ENCODE measurements at regions not wholly inside any gene's neighbourhood (a gene's known extent, or its start where the extent isn't known, plus 50 kb on each side); places are given as distances from the start of the nearest gene placed in this dataset.
A peak's percentile ranks its signal among the peaks of the same experiment; 100 is the strongest.
"Not testable (repeated sequence)": the region's sequence is repeated elsewhere in the genome, so short reads cannot be mapped to it uniquely, and the experiment has no call there.

- not testable (repeated sequence) for H2BK15ac ChIP-seq (ENCODE audit: low read length); H3K27me3 ChIP-seq (ENCODE audit: control insufficient read depth in 3 of 3, insufficient read depth in 3 of 3, low read depth in 1 of 3, low read length in 3 of 3); H3K79me1 ChIP-seq (ENCODE audit: low read depth, low read length); H2AK5ac ChIP-seq (ENCODE audit: low read depth, low read length); H2BK120ac ChIP-seq (ENCODE audit: low read depth, low read length); H3K4me2 ChIP-seq (ENCODE audit: insufficient read depth, low read length, poor library complexity, severe bottlenecking); H3K9ac ChIP-seq (ENCODE audit: low read depth, low read length, poor library complexity); H3K14ac ChIP-seq (ENCODE audit: low read length); H4K91ac ChIP-seq (ENCODE audit: low read depth, low read length, poor library complexity); H3K18ac ChIP-seq (ENCODE audit: low read length); H3K4me3 ChIP-seq (ENCODE audit: low read length in 2 of 2); H4K8ac ChIP-seq (ENCODE audit: low read depth, low read length); H3K36me3 ChIP-seq (replicated peaks in 1 of 2; ENCODE audit: control insufficient read depth in 2 of 2, insufficient read depth in 2 of 2, low read length in 2 of 2); H3K23ac ChIP-seq (ENCODE audit: low read depth, low read length, poor library complexity); H3K4ac ChIP-seq (ENCODE audit: low read length); H2BK12ac ChIP-seq (ENCODE audit: low read length); H3K27ac ChIP-seq (replicated peaks; ENCODE audit: low read length); H2BK5ac ChIP-seq (ENCODE audit: low read length); H2AFZ ChIP-seq (ENCODE audit: low read length); DNase-seq (ENCODE audit: low spot score); H3K9me3 ChIP-seq (replicated peaks in 1 of 2; ENCODE audit: control insufficient read depth in 2 of 2, insufficient read depth in 1 of 2, low read depth in 1 of 2, low read length in 2 of 2)
- peaks cover 13 to 14% of the 10 kb centered on the region in 2 donors for H3K4me1 ChIP-seq (ENCODE audit: control insufficient read depth in 2 of 2, insufficient read depth in 1 of 2, low read depth in 1 of 2, low read length in 2 of 2)
Measured at GRCh38 chr11:15850335-15850734, 506.0 kb downstream of the SOX6 start.

GRCh38 chr11:15851051-15851498 is 505.3 kb downstream of the SOX6 start:
- H4K8ac ChIP-seq (ENCODE audit: low read depth, low read length) = no peak overlapping the region
- H3K4me2 ChIP-seq (ENCODE audit: insufficient read depth, low read length, poor library complexity, severe bottlenecking) = no peak overlapping the region
- no peak overlapping the region for H3K9ac ChIP-seq (ENCODE audit: low read depth, low read length, poor library complexity)
- peaks cover 9% of the 10 kb centered on the region in 2 donors for H3K4me1 ChIP-seq (ENCODE audit: control insufficient read depth in 2 of 2, insufficient read depth in 1 of 2, low read depth in 1 of 2, low read length in 2 of 2)
- H3K4ac ChIP-seq (ENCODE audit: low read length) = no peak overlapping the region
- H2AFZ ChIP-seq (ENCODE audit: low read length) = peak overlapping the region; percentile 38
- H4K91ac ChIP-seq (ENCODE audit: low read depth, low read length, poor library complexity) = no peak overlapping the region
- DNase-seq (ENCODE audit: low spot score) = no peak
- no peak overlapping the region for H2BK5ac ChIP-seq (ENCODE audit: low read length)
- H3K18ac ChIP-seq (ENCODE audit: low read length) = peak overlapping the region; percentile 39
- no peaks in the 10 kb centered on the region for H3K9me3 ChIP-seq (replicated peaks in 1 of 2; ENCODE audit: control insufficient read depth in 2 of 2, insufficient read depth in 1 of 2, low read depth in 1 of 2, low read length in 2 of 2)
- no CpG with 5 or more reads among the region's 5 CpGs for WGBS, 2 donors (ENCODE audit: extremely low coverage in 2 of 2, insufficient read length in 2 of 2, insufficient replicate concordance in 1 of 2)
- H2BK15ac ChIP-seq (ENCODE audit: low read length) = no peak overlapping the region
- H3K27me3 ChIP-seq (ENCODE audit: control insufficient read depth in 3 of 3, insufficient read depth in 3 of 3, low read depth in 1 of 3, low read length in 3 of 3) = peaks cover 0 to 6% (median 0%) of the 10 kb centered on the region in 3 experiments
- H2BK12ac ChIP-seq (ENCODE audit: low read length) = peak overlapping the region; percentile 31
- H3K14ac ChIP-seq (ENCODE audit: low read length) = no peak overlapping the region
- no peak overlapping the region for H3K27ac ChIP-seq (replicated peaks; ENCODE audit: low read length)
- H3K23ac ChIP-seq (ENCODE audit: low read depth, low read length, poor library complexity) = no peak overlapping the region
- no peaks in the 10 kb centered on the region for H3K36me3 ChIP-seq (replicated peaks in 1 of 2; ENCODE audit: control insufficient read depth in 2 of 2, insufficient read depth in 2 of 2, low read length in 2 of 2)
- no peak overlapping the region for H3K4me3 ChIP-seq (ENCODE audit: low read length in 2 of 2)
- no peak overlapping the region for H2AK5ac ChIP-seq (ENCODE audit: low read depth, low read length)
- H2BK120ac ChIP-seq (ENCODE audit: low read depth, low read length) = no peak overlapping the region
- H3K79me1 ChIP-seq (ENCODE audit: low read depth, low read length) = no peaks in the 10 kb centered on the region

DNA sequence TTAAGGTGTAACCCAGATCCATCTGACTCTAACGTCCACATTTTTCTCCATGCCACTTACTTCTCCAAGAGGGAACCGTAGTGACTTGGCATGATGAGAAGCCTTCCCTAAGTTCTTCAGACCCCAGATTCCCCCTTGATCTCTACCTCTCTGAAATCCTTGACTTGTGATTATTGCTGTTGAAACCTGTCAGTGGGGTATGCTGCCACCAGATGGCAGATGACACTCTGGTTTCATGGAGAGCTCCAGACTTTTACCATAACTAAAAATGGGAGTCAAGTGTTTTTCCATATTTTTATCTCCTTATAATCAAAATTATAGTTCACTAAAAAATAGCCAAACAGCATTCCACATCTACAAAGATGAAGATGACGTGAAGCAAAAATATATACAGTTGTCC is 504.2 kb downstream of the SOX6 start:
- no peak overlapping the region for H2BK120ac ChIP-seq (ENCODE audit: low read depth, low read length)
- H2AK5ac ChIP-seq (ENCODE audit: low read depth, low read length) = no peak overlapping the region
- no peak overlapping the region for H3K4ac ChIP-seq (ENCODE audit: low read length)
- H3K23ac ChIP-seq (ENCODE audit: low read depth, low read length, poor library complexity) = no peak overlapping the region
- H3K4me1 ChIP-seq (ENCODE audit: control insufficient read depth in 2 of 2, insufficient read depth in 1 of 2, low read depth in 1 of 2, low read length in 2 of 2) = peaks cover 9% of the 10 kb centered on the region in 2 donors
- H3K4me3 ChIP-seq (ENCODE audit: low read length in 2 of 2) = no peak overlapping the region
- peaks cover 0 to 13% (median 0%) of the 10 kb centered on the region in 3 experiments for H3K27me3 ChIP-seq (ENCODE audit: control insufficient read depth in 3 of 3, insufficient read depth in 3 of 3, low read depth in 1 of 3, low read length in 3 of 3)
- no peak overlapping the region for H3K14ac ChIP-seq (ENCODE audit: low read length)
- no peak overlapping the region for H3K4me2 ChIP-seq (ENCODE audit: insufficient read depth, low read length, poor library complexity, severe bottlenecking)
- H4K8ac ChIP-seq (ENCODE audit: low read depth, low read length) = no peak overlapping the region
- DNase-seq (ENCODE audit: low spot score) = no peak
- no peak overlapping the region for H2BK5ac ChIP-seq (ENCODE audit: low read length)
- H3K18ac ChIP-seq (ENCODE audit: low read length) = no peak overlapping the region
- no peaks in the 10 kb centered on the region for H3K79me1 ChIP-seq (ENCODE audit: low read depth, low read length)
- WGBS, 2 donors (ENCODE audit: extremely low coverage in 2 of 2, insufficient read length in 2 of 2, insufficient replicate concordance in 1 of 2) = no CpG with 5 or more reads among the region's 3 CpGs
- H2AFZ ChIP-seq (ENCODE audit: low read length) = no peak overlapping the region
- no peak overlapping the region for H3K9ac ChIP-seq (ENCODE audit: low read depth, low read length, poor library complexity)
- H3K9me3 ChIP-seq (replicated peaks in 1 of 2; ENCODE audit: control insufficient read depth in 2 of 2, insufficient read depth in 1 of 2, low read depth in 1 of 2, low read length in 2 of 2) = no peaks in the 10 kb centered on the region
- no peak overlapping the region for H2BK12ac ChIP-seq (ENCODE audit: low read length)
- H4K91ac ChIP-seq (ENCODE audit: low read depth, low read length, poor library complexity) = no peak overlapping the region
- H3K27ac ChIP-seq (replicated peaks; ENCODE audit: low read length) = no peak overlapping the region
- no peak overlapping the region for H2BK15ac ChIP-seq (ENCODE audit: low read length)
- no peaks in the 10 kb centered on the region for H3K36me3 ChIP-seq (replicated peaks in 1 of 2; ENCODE audit: control insufficient read depth in 2 of 2, insufficient read depth in 2 of 2, low read length in 2 of 2)

DNA sequence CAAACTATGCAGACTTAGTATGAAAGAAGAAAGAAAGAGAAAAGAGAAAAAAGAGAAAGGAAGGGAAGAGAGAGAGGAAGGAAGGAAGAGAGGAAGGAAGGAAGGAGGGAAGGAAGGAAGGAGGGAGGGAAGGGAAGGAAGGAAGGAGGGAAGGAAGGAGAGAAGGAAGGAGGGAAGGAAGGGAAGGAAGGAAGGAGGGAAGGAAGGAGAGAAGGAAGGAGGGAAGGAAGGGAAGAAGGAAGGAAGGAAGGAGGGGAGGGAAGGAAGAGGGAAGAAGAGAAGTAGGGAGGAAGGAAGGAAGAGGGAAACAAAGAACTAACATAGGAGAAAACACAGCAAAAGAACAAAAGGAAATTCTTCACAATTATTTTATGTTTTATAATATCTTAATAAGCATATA is 502.1 kb downstream of the SOX6 start:
- Histone ChIP-seq H3K23ac (ENCODE audit: low read depth, low read length, poor library complexity) (no peak overlapping the region), H4K91ac (ENCODE audit: low read depth, low read length, poor library complexity) (no peak overlapping the region), H3K4ac (ENCODE audit: low read length) (no peak overlapping the region), H3K79me1 (ENCODE audit: low read depth, low read length) (no peaks in the 10 kb centered on the region), H3K4me1 (ENCODE audit: control insufficient read depth in 2 of 2, insufficient read depth in 1 of 2, low read depth in 1 of 2, low read length in 2 of 2) (peaks cover 5 to 8% of the 10 kb centered on the region in 2 donors), H3K4me3 (ENCODE audit: low read length in 2 of 2) (no peak overlapping the region), H3K9ac (ENCODE audit: low read depth, low read length, poor library complexity) (no peak overlapping the region), H3K4me2 (ENCODE audit: insufficient read depth, low read length, poor library complexity, severe bottlenecking) (no peak overlapping the region), H2BK120ac (ENCODE audit: low read depth, low read length) (no peak overlapping the region), H3K9me3 (replicated peaks in 1 of 2; ENCODE audit: control insufficient read depth in 2 of 2, insufficient read depth in 1 of 2, low read depth in 1 of 2, low read length in 2 of 2) (no peaks in the 10 kb centered on the region), H2AFZ (ENCODE audit: low read length) (no peak overlapping the region), H3K27ac (replicated peaks; ENCODE audit: low read length) (no peak overlapping the region), H2BK5ac (ENCODE audit: low read length) (no peak overlapping the region), H3K36me3 (replicated peaks in 1 of 2; ENCODE audit: control insufficient read depth in 2 of 2, insufficient read depth in 2 of 2, low read length in 2 of 2) (no peaks in the 10 kb centered on the region), H3K18ac (ENCODE audit: low read length) (no peak overlapping the region), H2AK5ac (ENCODE audit: low read depth, low read length) (no peak overlapping the region), H3K14ac (ENCODE audit: low read length) (no peak overlapping the region), H4K8ac (ENCODE audit: low read depth, low read length) (no peak overlapping the region), H2BK15ac (ENCODE audit: low read length) (no peak overlapping the region), H3K27me3 (ENCODE audit: control insufficient read depth in 3 of 3, insufficient read depth in 3 of 3, low read depth in 1 of 3, low read length in 3 of 3) (peaks cover 0 to 27% (median 0%) of the 10 kb centered on the region in 3 experiments), H2BK12ac (ENCODE audit: low read length) (no peak overlapping the region)
- DNase-seq (ENCODE audit: low spot score) = no peak

Measured in neuronal stem cell (in vitro differentiated cells).